ENCODE measurements at regions not wholly inside any gene's neighbourhood (a gene's known extent, or its start where the extent isn't known, plus 50 kb on each side); places are given as distances from the start of the nearest gene placed in this dataset.

GRCh38 chr20:57898332-57898731 lies 188.5 kb upstream of the PMEPA1 start:
- no peaks in the 10 kb centered on the region for H3K79me2 ChIP-seq (ENCODE audit: insufficient read depth, low read length)
- TF ChIP-seq CTCF (conservative IDR thresholded peaks at IDR 0.05; ENCODE audit: low read length), result no peak
- TF ChIP-seq EZH2phosphoT487 (IDR thresholded peaks at IDR 0.05; ENCODE audit: borderline replicate concordance), result no peak
- no peaks in the 10 kb centered on the region for H3K36me3 ChIP-seq (ENCODE audit: insufficient read depth, low read length)
- H4K20me1 ChIP-seq (ENCODE audit: insufficient read depth, low read length, poor library complexity, severe bottlenecking), result no peaks in the 10 kb centered on the region
- H3K9ac ChIP-seq (ENCODE audit: low read depth, low read length, poor library complexity, severe bottlenecking), result no peak overlapping the region
- no peaks in the 10 kb centered on the region for H3F3A ChIP-seq (ENCODE audit: low read depth)
- H3K4me1 ChIP-seq (ENCODE audit: insufficient read depth, low read length, poor library complexity, severe bottlenecking), result peaks cover 4% of the 10 kb centered on the region
- no peak overlapping the region for H3K4me3 ChIP-seq (ENCODE audit: low read length, poor library complexity, severe bottlenecking)
- no peaks in the 10 kb centered on the region for H3K9me2 ChIP-seq (replicated peaks; ENCODE audit: low read depth, low read length)
- H3K4me2 ChIP-seq (ENCODE audit: low read depth, low read length, poor library complexity, severe bottlenecking), result no peak overlapping the region
- no peaks in the 10 kb centered on the region for H3K27me3 ChIP-seq (ENCODE audit: insufficient read depth, low read length, poor library complexity, severe bottlenecking)
- H3K9me3 ChIP-seq (ENCODE audit: insufficient read depth, low read depth, low read length), result no peaks in the 10 kb centered on the region
- H2AFZ ChIP-seq (ENCODE audit: low read length), result no peak overlapping the region

- Histone ChIP-seq H3K4me3 (ENCODE audit: low read length, poor library complexity, severe bottlenecking) (no peak overlapping the region), H3K36me3 (ENCODE audit: insufficient read depth, low read length) (no peaks in the 10 kb centered on the region), H3K9me3 (ENCODE audit: insufficient read depth, low read depth, low read length) (no peaks in the 10 kb centered on the region), H3F3A (ENCODE audit: low read depth) (no peaks in the 10 kb centered on the region), H3K27me3 (ENCODE audit: insufficient read depth, low read length, poor library complexity, severe bottlenecking) (no peaks in the 10 kb centered on the region), H3K9me2 (replicated peaks; ENCODE audit: low read depth, low read length) (no peaks in the 10 kb centered on the region), H3K4me2 (ENCODE audit: low read depth, low read length, poor library complexity, severe bottlenecking) (no peak overlapping the region), H3K79me2 (ENCODE audit: insufficient read depth, low read length) (no peaks in the 10 kb centered on the region), H4K20me1 (ENCODE audit: insufficient read depth, low read length, poor library complexity, severe bottlenecking) (no peaks in the 10 kb centered on the region), H3K4me1 (ENCODE audit: insufficient read depth, low read length, poor library complexity, severe bottlenecking) (peaks cover 4% of the 10 kb centered on the region), H3K9ac (ENCODE audit: low read depth, low read length, poor library complexity, severe bottlenecking) (no peak overlapping the region), H2AFZ (ENCODE audit: low read length) (no peak overlapping the region)
- TF ChIP-seq CTCF (conservative IDR thresholded peaks at IDR 0.05; ENCODE audit: low read length) (no peak), EZH2phosphoT487 (IDR thresholded peaks at IDR 0.05; ENCODE audit: borderline replicate concordance) (no peak)
Measured at GRCh38 chr20:57897891-57898290, 188.1 kb upstream of the PMEPA1 start.

GRCh38 chr20:57897156-57897874 lies 187.5 kb upstream of the PMEPA1 start:
- H2AFZ ChIP-seq (ENCODE audit: low read length), result no peak overlapping the region
- no peak for TF ChIP-seq EZH2phosphoT487 (IDR thresholded peaks at IDR 0.05; ENCODE audit: borderline replicate concordance)
- TF ChIP-seq CTCF (conservative IDR thresholded peaks at IDR 0.05; ENCODE audit: low read length), result no peak
- no peaks in the 10 kb centered on the region for H3K9me3 ChIP-seq (ENCODE audit: insufficient read depth, low read depth, low read length)
- no peaks in the 10 kb centered on the region for H3K9me2 ChIP-seq (replicated peaks; ENCODE audit: low read depth, low read length)
- no peak overlapping the region for H3K4me3 ChIP-seq (ENCODE audit: low read length, poor library complexity, severe bottlenecking)
- no peak overlapping the region for H3K9ac ChIP-seq (ENCODE audit: low read depth, low read length, poor library complexity, severe bottlenecking)
- no peaks in the 10 kb centered on the region for H3K27me3 ChIP-seq (ENCODE audit: insufficient read depth, low read length, poor library complexity, severe bottlenecking)
- no peaks in the 10 kb centered on the region for H4K20me1 ChIP-seq (ENCODE audit: insufficient read depth, low read length, poor library complexity, severe bottlenecking)
- no peaks in the 10 kb centered on the region for H3F3A ChIP-seq (ENCODE audit: low read depth)
- H3K4me1 ChIP-seq (ENCODE audit: insufficient read depth, low read length, poor library complexity, severe bottlenecking), result peaks cover 3% of the 10 kb centered on the region
- no peaks in the 10 kb centered on the region for H3K36me3 ChIP-seq (ENCODE audit: insufficient read depth, low read length)
- H3K4me2 ChIP-seq (ENCODE audit: low read depth, low read length, poor library complexity, severe bottlenecking), result no peak overlapping the region
- no peaks in the 10 kb centered on the region for H3K79me2 ChIP-seq (ENCODE audit: insufficient read depth, low read length)
